K562 (cell line): ENCODE measurements at regions not wholly inside any gene's neighbourhood (a gene's known extent, or its start where the extent isn't known, plus 50 kb on each side); places are given as distances from the start of the nearest gene placed in this dataset.
A peak's percentile ranks its signal among the peaks of the same experiment; 100 is the strongest.

ENCODE experiments used
- ARID2 ChIP-seq: fragments of 450-650 bp; IDR thresholded peaks from 2 replicates; pipeline ENCODE4 v1.6.1; 2017; ENCODE audit warnings: antibody characterized with exemption, mild to moderate bottlenecking
- EGR1 ChIP-seq: fragments of 450-650 bp; conservative IDR thresholded peaks from 2 replicates; pipeline ENCODE4 v1.6.1; 2017; ENCODE audit warnings: mild to moderate bottlenecking
- EZH2 ChIP-seq: IDR thresholded peaks from 2 replicates; pipeline ENCODE4 v1.6.1; 2012; ENCODE audit warnings: low read depth, mild to moderate bottlenecking, inconsistent platforms, low read length, borderline replicate concordance
- KLF10 ChIP-seq: fragments of 250-450 bp; sonication (Bioruptor Pico); IDR thresholded peaks from 2 replicates; pipeline ENCODE4 v1.6.1; 2021; ENCODE audit warnings: matching md5 sums
- MAZ ChIP-seq, 2 experiments: fragments of 450-650 bp in 1 of 2; sonication (generic) in 1 of 2; formaldehyde crosslinking; IDR thresholded peaks in 1 of 2; conservative IDR thresholded peaks in 1 of 2; 2 replicates each; pipeline versions ENCODE4 v1.4.0 to v1.5.0; 2020; ENCODE audit warnings: mild to moderate bottlenecking in 1 of 2, missing genetic modification reagents in 1 of 2
- RAD21 ChIP-seq, 2 experiments: fragments of 250-450 bp in 1 of 2; fragments of 450-650 bp in 1 of 2; sonication (Bioruptor Pico) in 1 of 2; formaldehyde crosslinking in 1 of 2; IDR thresholded peaks in 1 of 2; conservative IDR thresholded peaks in 1 of 2; 2 replicates each; pipeline versions ENCODE4 v1.4.0 to v1.8.0; 2020 to 2022; ENCODE audit warnings: mild to moderate bottlenecking in 2 of 2, moderate library complexity in 1 of 2
- SIN3A ChIP-seq, 2 experiments: fragments of 150-350 bp in 1 of 2; IDR thresholded peaks; 2 replicates each; pipeline ENCODE4 v1.6.1; 2011 to 2016; ENCODE audit warnings: borderline replicate concordance in 2 of 2, low read depth in 2 of 2, low read length in 2 of 2, mild to moderate bottlenecking in 2 of 2, moderate library complexity in 2 of 2; ENCODE audit not compliant: control insufficient read depth in 1 of 2
- SIX5 ChIP-seq, 2 experiments: IDR thresholded peaks; 2 replicates each; pipeline ENCODE4 v1.6.1; 2011; ENCODE audit warnings: low read length in 2 of 2, borderline replicate concordance in 1 of 2, low read depth in 1 of 2, mild to moderate bottlenecking in 1 of 2, moderate library complexity in 1 of 2; ENCODE audit not compliant: insufficient read depth in 1 of 2
- SP2 ChIP-seq: IDR thresholded peaks from 2 replicates; pipeline ENCODE4 v1.6.1; 2011; ENCODE audit warnings: mild to moderate bottlenecking, low read depth, low read length, moderate library complexity; ENCODE audit not compliant: poor library complexity, severe bottlenecking; ENCODE audit errors: extremely low read depth
- TEAD4 ChIP-seq, 2 experiments: sonication (generic) in 1 of 2; formaldehyde crosslinking in 1 of 2; IDR thresholded peaks; 2 replicates each; pipeline versions ENCODE4 v1.6.1 to v1.8.0; 2012 to 2022; ENCODE audit warnings: borderline replicate concordance in 1 of 2, inconsistent platforms in 1 of 2, low read length in 1 of 2, mild to moderate bottlenecking in 1 of 2, missing genetic modification reagents in 1 of 2
- TF ChIP-seq, protein P1 (sequence below), 3 experiments: IDR thresholded peaks in 2 of 3; conservative IDR thresholded peaks in 1 of 3; 2 replicates each; pipeline ENCODE4 v1.5.1; 2011 to 2012; ENCODE audit warnings: low read length in 3 of 3, mild to moderate bottlenecking in 3 of 3, control low read depth in 2 of 3, improper control_type of control experiment in 1 of 3, inconsistent platforms in 1 of 3, low read depth in 1 of 3, mixed read lengths in 1 of 3, moderate library complexity in 1 of 3; ENCODE audit not compliant: insufficient read depth in 2 of 3

- TF ChIP-seq, protein P1, sequence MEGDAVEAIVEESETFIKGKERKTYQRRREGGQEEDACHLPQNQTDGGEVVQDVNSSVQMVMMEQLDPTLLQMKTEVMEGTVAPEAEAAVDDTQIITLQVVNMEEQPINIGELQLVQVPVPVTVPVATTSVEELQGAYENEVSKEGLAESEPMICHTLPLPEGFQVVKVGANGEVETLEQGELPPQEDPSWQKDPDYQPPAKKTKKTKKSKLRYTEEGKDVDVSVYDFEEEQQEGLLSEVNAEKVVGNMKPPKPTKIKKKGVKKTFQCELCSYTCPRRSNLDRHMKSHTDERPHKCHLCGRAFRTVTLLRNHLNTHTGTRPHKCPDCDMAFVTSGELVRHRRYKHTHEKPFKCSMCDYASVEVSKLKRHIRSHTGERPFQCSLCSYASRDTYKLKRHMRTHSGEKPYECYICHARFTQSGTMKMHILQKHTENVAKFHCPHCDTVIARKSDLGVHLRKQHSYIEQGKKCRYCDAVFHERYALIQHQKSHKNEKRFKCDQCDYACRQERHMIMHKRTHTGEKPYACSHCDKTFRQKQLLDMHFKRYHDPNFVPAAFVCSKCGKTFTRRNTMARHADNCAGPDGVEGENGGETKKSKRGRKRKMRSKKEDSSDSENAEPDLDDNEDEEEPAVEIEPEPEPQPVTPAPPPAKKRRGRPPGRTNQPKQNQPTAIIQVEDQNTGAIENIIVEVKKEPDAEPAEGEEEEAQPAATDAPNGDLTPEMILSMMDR (IDR thresholded peaks at IDR 0.05 in 2 of 3, conservative IDR thresholded peaks at IDR 0.05 in 1 of 3; ENCODE audit: insufficient read depth in 2 of 3, low read depth in 1 of 3, low read length in 3 of 3), result no peak
- TF ChIP-seq SP2, result no peak
- TF ChIP-seq TEAD4 (IDR thresholded peaks at IDR 0.05; ENCODE audit: low read length), result no peak; the same call in 1 of the 2 replicates
- no peak for TF ChIP-seq TEAD4 (CRISPR knock-in tag; IDR thresholded peaks at IDR 0.05; ENCODE audit: borderline replicate concordance)
- no peak for TF ChIP-seq ARID2
- no peak for TF ChIP-seq EZH2
- TF ChIP-seq SIX5 (IDR thresholded peaks at IDR 0.05; ENCODE audit: borderline replicate concordance in 1 of 2, insufficient read depth in 1 of 2, low read depth in 1 of 2, low read length in 2 of 2), result no peak
- TF ChIP-seq RAD21 (CRISPR knock-in tag; conservative IDR thresholded peaks at IDR 0.05 in 1 of 2, IDR thresholded peaks at IDR 0.05 in 1 of 2), result no peak
- no peak for TF ChIP-seq KLF10 (CRISPR knock-in tag)
- 0 out of 2 replicates have a peak, but pooled peaks have one; percentile 30 for TF ChIP-seq EGR1
- no peak for TF ChIP-seq MAZ (CRISPR knock-in tag; conservative IDR thresholded peaks at IDR 0.05 in 1 of 2, IDR thresholded peaks at IDR 0.05 in 1 of 2)
- TF ChIP-seq SIN3A (IDR thresholded peaks at IDR 0.05; ENCODE audit: borderline replicate concordance in 2 of 2, control insufficient read depth in 1 of 2, low read depth in 2 of 2, low read length in 2 of 2), result no peak
These were observed 51.8 kb upstream of the CYRIA start for GRCh38 chr2:16717477-16717876.
